ENCODE measurements at regions not wholly inside any gene's neighbourhood (a gene's known extent, or its start where the extent isn't known, plus 50 kb on each side); places are given as distances from the start of the nearest gene placed in this dataset.

GRCh38 chr20:40856653-40857052 lies 167.6 kb upstream of the MAFB start:
- Histone ChIP-seq H3K27ac (no peak overlapping the region), H3K9me3 (no peaks in the 10 kb centered on the region), H3K36me3 (no peaks in the 10 kb centered on the region), H3K4me1 (no peaks in the 10 kb centered on the region), H3K27me3 (no peaks in the 10 kb centered on the region), H3K4me3 (no peak overlapping the region)
- 85 to 87% methylated on average over 5 of the region's 5 CpGs for WGBS, 2 donors
- no peak for DNase-seq (ENCODE audit: low spot score in 2 of 2)
- TF ChIP-seq CTCF (IDR thresholded peaks at IDR 0.05) (no peak), EP300 (IDR thresholded peaks at IDR 0.05) (no peak), POLR2A (IDR thresholded peaks at IDR 0.05) (no peak)

GRCh38 chr20:40860487-40860902 lies 168.1 kb upstream of the TOP1 start:
- WGBS, 2 donors, result 66 to 73% methylated on average over 8 of the region's 8 CpGs
- Histone ChIP-seq H3K4me3 (no peak overlapping the region), H3K27me3 (no peaks in the 10 kb centered on the region), H3K36me3 (no peaks in the 10 kb centered on the region), H3K9me3 (no peaks in the 10 kb centered on the region), H3K4me1 (no peaks in the 10 kb centered on the region), H3K27ac (no peak overlapping the region)
- TF ChIP-seq POLR2A (IDR thresholded peaks at IDR 0.05) (no peak), EP300 (IDR thresholded peaks at IDR 0.05) (no peak), CTCF (IDR thresholded peaks at IDR 0.05) (no peak)
- DNase-seq (ENCODE audit: low spot score in 2 of 2), result no peak

GRCh38 chr20:40861427-40862008 lies 167.1 kb upstream of the TOP1 start:
- Histone ChIP-seq H3K36me3 (no peaks in the 10 kb centered on the region), H3K9me3 (no peaks in the 10 kb centered on the region), H3K27me3 (no peaks in the 10 kb centered on the region), H3K4me1 (no peaks in the 10 kb centered on the region), H3K27ac (no peak overlapping the region), H3K4me3 (no peak overlapping the region)
- no peak for TF ChIP-seq CTCF (IDR thresholded peaks at IDR 0.05)
- DNase-seq (ENCODE audit: low spot score in 2 of 2), result no peak
- 79 to 82% methylated on average over 11 of the region's 11 CpGs for WGBS, 2 donors

- Histone ChIP-seq H3K9me3 (no peaks in the 10 kb centered on the region), H3K4me1 (peaks cover 0 to 4% (median 0%) of the 10 kb centered on the region in 4 donors), H3K36me3 (no peaks in the 10 kb centered on the region), H3K4me3 (no peak overlapping the region), H3K27me3 (no peaks in the 10 kb centered on the region), H3K27ac (no peak overlapping the region)
- DNase-seq (ENCODE audit: low spot score in 2 of 2), result no peak
- 91 to 94% methylated on average over 3 of the region's 3 CpGs for WGBS, 2 donors
- no peak for TF ChIP-seq CTCF (IDR thresholded peaks at IDR 0.05)
- TF ChIP-seq EP300 (IDR thresholded peaks at IDR 0.05), result no peak
- TF ChIP-seq POLR2A (IDR thresholded peaks at IDR 0.05), result no peak
Measured at GRCh38 chr20:40863355-40863919, 165.2 kb upstream of the TOP1 start.

GRCh38 chr20:40864470-40864869 lies 164.2 kb upstream of the TOP1 start:
- H3K36me3 ChIP-seq, result no peaks in the 10 kb centered on the region
- 79 to 93% methylated on average over 1 of the region's 1 CpG for WGBS, 2 donors

More at GRCh38 chr20:40864470-40864869, 164.2 kb upstream of the TOP1 start:
- no peak overlapping the region for H3K4me3 ChIP-seq
- H3K9me3 ChIP-seq, result no peaks in the 10 kb centered on the region
- TF ChIP-seq POLR2A (IDR thresholded peaks at IDR 0.05) (no peak), EP300 (IDR thresholded peaks at IDR 0.05) (no peak), CTCF (IDR thresholded peaks at IDR 0.05) (no peak)
- no peak for DNase-seq (ENCODE audit: low spot score in 2 of 2)
- peaks cover 0 to 14% (median 0%) of the 10 kb centered on the region in 4 donors for H3K4me1 ChIP-seq
- no peaks in the 10 kb centered on the region for H3K27me3 ChIP-seq
- no peak overlapping the region for H3K27ac ChIP-seq
